ENCODE measurements at regions not wholly inside any gene's neighbourhood (a gene's known extent, or its start where the extent isn't known, plus 50 kb on each side); places are given as distances from the start of the nearest gene placed in this dataset.

DNA sequence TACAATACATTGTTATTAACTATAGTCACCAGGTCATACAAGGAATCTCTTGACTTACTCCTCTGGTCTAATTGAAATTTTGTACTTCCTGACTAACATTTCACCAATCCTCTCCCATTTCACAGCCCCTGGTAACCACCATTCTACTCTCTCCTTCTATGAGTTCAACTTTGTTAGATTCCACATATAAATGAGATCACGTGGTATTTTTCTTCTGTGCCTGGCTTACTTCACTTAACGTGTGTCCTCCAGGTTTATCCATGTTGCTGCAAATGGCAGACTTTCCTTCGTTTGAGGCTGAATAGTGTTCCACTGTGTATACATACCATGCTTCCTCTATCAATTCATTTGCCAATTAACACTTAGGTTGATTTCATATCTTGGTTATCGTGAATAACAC lies 128.5 kb downstream of the CHD9NB start:
- TF ChIP-seq NANOG (IDR thresholded peaks at IDR 0.05; ENCODE audit: borderline replicate concordance) (no peak), EZH2 (IDR thresholded peaks at IDR 0.05; ENCODE audit: low read depth, unreplicated experiment) (no peak)
- TF ChIP-seq, protein P1, sequence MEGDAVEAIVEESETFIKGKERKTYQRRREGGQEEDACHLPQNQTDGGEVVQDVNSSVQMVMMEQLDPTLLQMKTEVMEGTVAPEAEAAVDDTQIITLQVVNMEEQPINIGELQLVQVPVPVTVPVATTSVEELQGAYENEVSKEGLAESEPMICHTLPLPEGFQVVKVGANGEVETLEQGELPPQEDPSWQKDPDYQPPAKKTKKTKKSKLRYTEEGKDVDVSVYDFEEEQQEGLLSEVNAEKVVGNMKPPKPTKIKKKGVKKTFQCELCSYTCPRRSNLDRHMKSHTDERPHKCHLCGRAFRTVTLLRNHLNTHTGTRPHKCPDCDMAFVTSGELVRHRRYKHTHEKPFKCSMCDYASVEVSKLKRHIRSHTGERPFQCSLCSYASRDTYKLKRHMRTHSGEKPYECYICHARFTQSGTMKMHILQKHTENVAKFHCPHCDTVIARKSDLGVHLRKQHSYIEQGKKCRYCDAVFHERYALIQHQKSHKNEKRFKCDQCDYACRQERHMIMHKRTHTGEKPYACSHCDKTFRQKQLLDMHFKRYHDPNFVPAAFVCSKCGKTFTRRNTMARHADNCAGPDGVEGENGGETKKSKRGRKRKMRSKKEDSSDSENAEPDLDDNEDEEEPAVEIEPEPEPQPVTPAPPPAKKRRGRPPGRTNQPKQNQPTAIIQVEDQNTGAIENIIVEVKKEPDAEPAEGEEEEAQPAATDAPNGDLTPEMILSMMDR (conservative IDR thresholded peaks at IDR 0.05; ENCODE audit: low read depth in 2 of 2) = no peak

Measured in GM23338 (cell line).